GM19324 (cell line): ENCODE measurements at regions not wholly inside any gene's neighbourhood (a gene's known extent, or its start where the extent isn't known, plus 50 kb on each side); places are given as distances from the start of the nearest gene placed in this dataset.
A peak's percentile ranks its signal among the peaks of the same experiment; 100 is the strongest.
"Not testable (repeated sequence)": the region's sequence is repeated elsewhere in the genome, so short reads cannot be mapped to it uniquely, and the experiment has no call there.

Experiments
- ATAC-seq: cut with Tn5 transposase; IDR thresholded peaks from one replicate; pipeline ENCODE4 v1.9.1; 2021; ENCODE audit warnings: mild to moderate bottlenecking, moderate library complexity; ENCODE audit not compliant: unreplicated experiment, low FRiP score

DNA sequence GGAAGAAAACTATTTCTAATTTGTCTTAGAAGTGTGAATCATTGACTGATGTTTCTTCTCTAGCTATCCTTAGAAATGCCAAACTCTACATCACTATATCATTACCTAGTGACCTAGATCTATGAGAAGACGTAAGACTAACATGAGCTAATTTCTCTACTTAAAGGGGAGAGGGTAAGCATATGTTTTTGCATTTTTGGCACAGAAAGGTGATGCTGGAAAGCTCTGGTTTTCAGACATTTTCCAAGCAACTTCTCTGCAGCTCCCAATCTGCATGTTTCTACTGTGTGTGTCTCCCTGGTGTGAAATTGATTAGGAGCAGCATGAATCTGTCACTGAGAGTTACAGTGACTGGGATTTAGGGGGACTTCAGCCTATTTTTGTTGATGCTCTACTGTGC lies 235.2 kb upstream of the LINC00305 start:
- ATAC-seq, result no peak

DNA sequence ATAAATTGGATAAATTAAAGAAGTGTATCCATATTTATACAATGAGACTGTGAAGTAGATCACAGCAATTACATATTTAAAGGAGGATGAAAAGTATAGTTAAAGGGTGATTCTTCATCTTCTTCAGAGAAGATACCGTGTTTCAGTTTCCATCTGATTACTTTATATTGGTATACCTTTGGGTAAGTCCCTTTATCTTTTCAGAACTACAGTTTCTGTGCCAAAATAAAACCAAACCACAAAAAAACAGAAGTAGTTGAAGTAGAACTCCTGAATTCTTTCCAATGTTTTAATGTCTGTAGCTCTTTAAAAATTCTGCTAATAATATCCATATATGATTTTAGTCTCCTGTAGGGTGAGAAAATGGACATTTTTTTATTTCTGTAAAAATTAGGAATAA lies 231.2 kb upstream of the LINC00305 start:
- ATAC-seq, result peak; percentile 82

DNA sequence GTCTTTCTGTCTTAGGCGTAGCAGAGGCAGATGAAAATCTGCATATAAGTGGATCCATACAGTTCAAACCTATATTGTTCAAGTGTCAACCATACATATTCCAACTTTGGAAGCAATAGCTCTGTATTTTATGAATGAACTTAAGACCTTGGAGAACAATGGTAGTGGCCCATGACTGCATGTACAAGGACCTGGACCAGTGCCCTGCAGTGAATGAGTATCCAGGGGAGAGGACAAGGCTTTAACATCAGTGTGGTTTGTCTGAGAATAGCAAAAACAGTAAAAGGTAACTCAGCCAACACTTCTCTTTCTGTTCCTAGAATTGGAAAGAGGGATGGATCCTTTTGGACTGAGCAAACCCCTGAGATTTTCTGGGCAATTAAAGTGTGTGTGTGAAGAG lies 230.8 kb upstream of the LINC00305 start:
- ATAC-seq, result peak; percentile 15

DNA sequence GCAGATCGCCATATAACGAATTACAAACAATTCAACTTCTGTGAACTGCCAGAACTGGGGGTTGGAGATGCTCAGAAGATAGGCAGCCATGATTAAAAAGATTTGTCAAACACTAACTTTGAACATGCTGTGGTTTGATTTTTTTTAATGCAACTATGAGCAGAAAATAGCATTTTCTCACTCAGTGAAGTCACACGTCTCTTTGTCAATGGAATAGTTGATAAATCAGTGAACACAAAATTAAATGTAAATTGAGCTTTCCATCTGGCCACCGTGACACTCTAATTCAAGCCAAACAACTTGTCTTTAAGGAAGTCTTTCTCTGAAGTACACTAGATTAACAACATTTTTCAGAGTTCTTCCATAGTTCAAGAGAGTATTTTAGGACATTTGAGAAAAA lies 228.6 kb upstream of the LINC00305 start:
- ATAC-seq, result no peak

- no peak for ATAC-seq
Measured at GRCh38 chr18:64372850-64373249, 224.0 kb upstream of the LINC00305 start.

GRCh38 chr18:64369830-64370440 lies 221.0 kb upstream of the LINC00305 start:
- ATAC-seq, result not testable (repeated sequence)

- no peak for ATAC-seq
Measured at GRCh38 chr18:64365106-64365505, 216.2 kb upstream of the LINC00305 start.

DNA sequence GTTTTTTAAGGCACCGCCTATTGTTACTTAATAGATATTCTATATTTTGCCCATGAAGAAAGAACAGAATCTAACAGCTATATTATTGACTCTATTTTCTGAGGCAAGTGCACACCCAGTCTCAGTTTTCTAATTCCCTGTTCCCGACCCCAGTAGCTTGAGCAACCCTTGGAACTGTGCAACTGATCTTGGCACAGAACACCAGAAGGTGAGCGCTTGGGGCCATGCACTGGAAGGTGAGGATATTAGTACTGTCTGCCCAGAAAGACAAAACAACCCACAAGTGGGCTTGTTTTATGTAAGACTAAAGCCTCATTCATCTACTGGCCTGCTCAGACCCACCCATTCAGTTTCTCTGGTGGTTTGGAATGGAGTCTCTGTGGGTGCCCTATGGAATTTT lies 188.8 kb upstream of the LINC00305 start:
- ATAC-seq, result no peak

DNA sequence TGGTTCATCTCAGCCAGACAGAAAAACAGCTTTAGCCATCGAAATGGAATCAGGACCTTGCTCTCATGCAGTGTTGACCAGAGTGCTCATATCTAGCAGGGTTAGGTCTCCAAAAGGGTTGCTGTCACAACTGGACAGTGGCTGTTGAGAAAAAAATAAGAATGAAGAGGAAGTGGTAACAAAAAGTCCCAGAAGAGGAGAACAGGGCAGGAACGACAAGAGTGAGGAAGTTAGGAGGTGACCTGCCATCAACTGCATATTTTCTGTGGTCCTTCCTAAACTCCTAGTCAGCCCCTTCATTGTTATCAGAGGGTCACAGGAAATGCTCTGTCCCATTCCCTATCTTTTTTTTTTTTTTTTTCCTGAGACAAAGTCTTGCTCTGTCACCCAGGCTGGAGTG lies 188.1 kb upstream of the LINC00305 start:
- no peak for ATAC-seq

- no peak for ATAC-seq
Measured at GRCh38 chr18:64334748-64335147, 185.9 kb upstream of the LINC00305 start.

DNA sequence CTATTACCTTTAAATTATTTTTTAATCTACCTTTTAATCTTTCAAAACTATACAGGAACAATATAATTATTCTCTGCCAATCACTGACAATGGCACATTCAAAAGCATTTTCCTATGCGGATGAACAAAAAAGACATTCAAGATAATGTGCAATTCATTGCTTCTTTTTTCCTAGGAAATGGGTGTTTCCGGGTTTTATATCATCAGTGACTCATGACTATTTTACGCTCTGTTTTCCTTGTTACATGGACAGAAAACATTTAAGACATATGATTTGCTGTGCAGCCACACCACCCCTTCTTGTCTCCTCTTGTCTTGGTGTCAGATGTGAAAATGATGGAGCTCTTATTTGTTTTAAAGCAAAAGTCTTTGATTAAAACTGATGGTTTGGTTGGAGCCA lies 184.7 kb upstream of the LINC00305 start:
- ATAC-seq, result no peak

DNA sequence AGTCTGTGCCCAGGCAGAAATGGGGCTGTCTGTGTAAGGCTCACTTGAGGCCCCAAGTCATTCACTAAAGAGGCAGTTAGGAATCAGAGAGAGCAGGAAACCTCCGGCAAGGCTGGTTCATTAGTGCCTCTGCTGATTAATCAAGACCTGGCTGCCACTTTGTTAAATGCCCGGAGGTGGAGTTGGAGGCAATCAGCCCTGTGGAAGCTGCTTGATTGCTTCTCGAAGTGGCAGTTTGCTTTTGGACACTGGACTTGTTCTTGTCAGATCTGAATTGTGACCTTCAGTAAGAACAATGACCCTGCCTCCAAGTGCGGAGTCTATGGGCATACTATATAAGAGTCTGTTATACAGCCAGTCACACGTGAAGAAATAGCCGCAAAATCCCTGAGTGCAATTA lies 183.9 kb upstream of the LINC00305 start:
- no peak for ATAC-seq

- no peak for ATAC-seq
Measured at GRCh38 chr18:64331419-64331818, 182.5 kb upstream of the LINC00305 start.

DNA sequence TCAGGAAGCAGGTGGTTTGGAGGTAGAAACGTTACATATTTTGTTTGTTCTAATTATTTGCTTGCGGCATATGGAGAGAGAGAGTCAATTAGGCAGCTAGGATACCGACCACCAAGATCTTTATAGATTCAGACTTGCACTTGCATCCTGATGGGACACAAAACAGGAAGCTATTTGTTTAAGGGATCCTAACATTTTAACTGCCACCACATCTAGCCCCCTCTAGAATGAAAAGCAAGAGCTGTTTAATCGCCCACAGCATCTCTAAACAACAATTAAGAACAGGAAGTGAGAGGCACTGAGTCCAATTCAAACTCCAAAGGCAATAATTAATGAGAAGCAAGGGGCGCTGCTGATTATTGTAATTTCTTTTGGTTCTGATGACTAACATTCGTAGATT lies 182.0 kb upstream of the LINC00305 start:
- no peak for ATAC-seq

- ATAC-seq, result no peak
Measured at GRCh38 chr18:64330161-64330560, 181.3 kb upstream of the LINC00305 start.

GRCh38 chr18:64322189-64322588 lies 173.3 kb upstream of the LINC00305 start:
- ATAC-seq, result no peak

DNA sequence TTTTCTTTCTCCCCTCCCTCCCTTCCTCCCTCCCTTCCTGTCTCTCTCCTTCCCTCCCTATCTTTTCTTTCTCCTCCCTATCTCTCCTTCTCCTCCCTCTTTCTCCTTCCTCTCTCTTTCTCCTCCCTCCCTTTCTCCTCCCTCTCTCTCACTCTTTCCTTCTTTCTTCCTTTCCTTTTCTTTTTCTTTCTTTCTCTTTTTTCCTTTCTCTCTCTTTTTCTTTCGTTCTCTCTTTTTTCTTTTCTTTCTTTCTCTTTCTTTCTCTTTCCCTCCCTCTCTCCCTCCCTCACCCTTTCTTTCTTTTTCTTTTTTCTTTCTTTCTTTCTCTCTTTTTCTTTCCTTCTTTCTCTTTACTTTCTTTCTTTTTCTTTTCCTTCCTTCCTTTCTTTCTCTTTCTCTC lies 169.7 kb upstream of the LINC00305 start:
- no peak for ATAC-seq

- ATAC-seq, result no peak
Measured at GRCh38 chr18:64311859-64312258, 163.0 kb upstream of the LINC00305 start.

- ATAC-seq, result no peak
Measured at GRCh38 chr18:64295839-64296238, 147.0 kb upstream of the LINC00305 start.

GRCh38 chr18:64294967-64295366 lies 146.1 kb upstream of the LINC00305 start:
- ATAC-seq, result no peak

GRCh38 chr18:64288432-64288831 lies 139.5 kb upstream of the LINC00305 start:
- no peak for ATAC-seq

- no peak for ATAC-seq
Measured at GRCh38 chr18:64287926-64288325, 139.0 kb upstream of the LINC00305 start.

- no peak for ATAC-seq
Measured at GRCh38 chr18:64283059-64283458, 134.2 kb upstream of the LINC00305 start.
